IMR-90 (cell line): ENCODE measurements at regions not wholly inside any gene's neighbourhood (a gene's known extent, or its start where the extent isn't known, plus 50 kb on each side); places are given as distances from the start of the nearest gene placed in this dataset.

Experiments used
- ATAC-seq: fragments of 200-7000 bp; cut with Tn5 transposase; 2 replicates; pipeline ENCODE4 v1.9.1; 2020; ENCODE audit warnings: low read depth, mild to moderate bottlenecking, moderate library complexity
- BruUV-seq: library from RNA; stranded (reverse); fragments of 400-500 nt; replicated peaks from 2 replicates; lab custom pipeline; 2021; lab: Mats Ljungman, UMichigan
- CTCF ChIA-PET: fragments of 300-600 bp; formaldehyde crosslinking; extraction: SDS; loops from one replicate; lab custom pipeline; 2021; ENCODE audit warnings: antibody characterized with exemption; lab: Yijun Ruan, JAX
- POLR2A ChIA-PET: fragments of 300-600 bp; sonication (Branson Sonifier 250); formaldehyde crosslinking; loops from one replicate; lab custom pipeline; 2022; ENCODE audit warnings: antibody characterized with exemption; ENCODE audit not compliant: unreplicated experiment; lab: Charles Lee
- DNase-seq: peaks from one replicate; pipeline ENCODE4 v3.0.0; 2013
- H2AFZ ChIP-seq: replicated peaks from 2 replicates; pipeline ENCODE3; 2013; ENCODE audit warnings: low read length, mild to moderate bottlenecking; ENCODE audit not compliant: poor library complexity
- H2AK5ac ChIP-seq: 2 replicates; pipeline ENCODE4 v1.6.1; 2013; ENCODE audit warnings: low read depth, low read length, inconsistent platforms
- H2AK9ac ChIP-seq: replicated peaks from 2 replicates; pipeline ENCODE3; 2013; ENCODE audit warnings: mild to moderate bottlenecking, low read depth, low read length, moderate library complexity; ENCODE audit not compliant: poor library complexity
- H2BK120ac ChIP-seq: 2 replicates; pipeline ENCODE4 v1.6.1; 2013; ENCODE audit warnings: low read depth, low read length, inconsistent platforms
- H2BK15ac ChIP-seq: 3 replicates; pipeline ENCODE4 v1.6.1; 2013; ENCODE audit warnings: low read depth, low read length, inconsistent platforms
- H2BK20ac ChIP-seq: 2 replicates; pipeline ENCODE4 v1.6.1; 2013; ENCODE audit warnings: low read depth, mild to moderate bottlenecking, inconsistent platforms, low read length, moderate library complexity
- H2BK5ac ChIP-seq: 2 replicates; pipeline ENCODE4 v1.6.1; 2013; ENCODE audit warnings: mild to moderate bottlenecking, low read depth, low read length, inconsistent platforms; ENCODE audit not compliant: poor library complexity, severe bottlenecking
- H3K14ac ChIP-seq: replicated peaks from 2 replicates; pipeline ENCODE4 v1.6.1; 2013; ENCODE audit warnings: low read depth, low read length, inconsistent platforms
- H3K18ac ChIP-seq: 2 replicates; pipeline ENCODE4 v1.6.1; 2013; ENCODE audit warnings: low read depth, low read length, control low read depth
- H3K23ac ChIP-seq: 2 replicates; pipeline ENCODE4 v1.6.1; 2013; ENCODE audit warnings: low read depth, low read length, inconsistent platforms
- H3K27ac ChIP-seq: 2 replicates; pipeline ENCODE4 v1.5.1; 2013; ENCODE audit warnings: mild to moderate bottlenecking, control low read depth, low read length; ENCODE audit not compliant: insufficient read depth
- H3K27me3 ChIP-seq: 2 replicates; pipeline ENCODE4 v1.6.1; 2013; ENCODE audit warnings: low read length; ENCODE audit not compliant: control insufficient read depth, insufficient read depth
- H3K36me3 ChIP-seq: 2 replicates; pipeline ENCODE4 v1.6.1; 2013; ENCODE audit warnings: low read length, mixed read lengths; ENCODE audit not compliant: control insufficient read depth, insufficient read depth
- H3K4ac ChIP-seq: 2 replicates; pipeline ENCODE4 v1.6.1; 2013; ENCODE audit warnings: low read depth, low read length, inconsistent platforms
- H3K4me1 ChIP-seq: 2 replicates; pipeline ENCODE4 v1.6.1; 2013; ENCODE audit warnings: low read length, mixed read lengths; ENCODE audit not compliant: control insufficient read depth, insufficient read depth
- H3K4me2 ChIP-seq: 2 replicates; pipeline ENCODE4 v1.6.1; 2013; ENCODE audit warnings: low read depth, mild to moderate bottlenecking, control low read depth, low read length, moderate library complexity
- H3K4me3 ChIP-seq: 2 replicates; pipeline ENCODE4 v1.5.1; 2013; ENCODE audit warnings: low read depth, mild to moderate bottlenecking, control low read depth, low read length, moderate library complexity; ENCODE audit not compliant: insufficient read depth
- H3K56ac ChIP-seq: 2 replicates; pipeline ENCODE4 v1.6.1; 2013; ENCODE audit warnings: low read length, inconsistent platforms; ENCODE audit not compliant: insufficient read depth; ENCODE audit errors: extremely low read depth
- H3K79me1 ChIP-seq, 2 experiments: 2 replicates each; pipeline ENCODE4 v1.6.1; 2013; ENCODE audit warnings: low read length in 2 of 2, inconsistent platforms in 1 of 2, low read depth in 1 of 2
- H3K9ac ChIP-seq: 2 replicates; pipeline ENCODE4 v1.6.1; 2013; ENCODE audit warnings: low read depth, low read length, control low read depth
- H3K9me1 ChIP-seq: 2 replicates; pipeline ENCODE4 v1.6.1; 2013; ENCODE audit warnings: low read length, inconsistent platforms; ENCODE audit not compliant: insufficient read depth
- H3K9me3 ChIP-seq: 2 replicates; pipeline ENCODE4 v1.6.1; 2013; ENCODE audit warnings: low read length; ENCODE audit not compliant: control insufficient read depth, insufficient read depth
- H4K20me1 ChIP-seq: 2 replicates; pipeline ENCODE4 v1.6.1; 2013; ENCODE audit warnings: low read length, inconsistent platforms; ENCODE audit not compliant: insufficient read depth
- H4K5ac ChIP-seq: 2 replicates; pipeline ENCODE4 v1.6.1; 2013; ENCODE audit warnings: mild to moderate bottlenecking, low read depth, low read length, control low read depth
- H4K8ac ChIP-seq, 2 experiments: 2 replicates each; pipeline ENCODE4 v1.6.1; 2013; ENCODE audit warnings: low read depth in 2 of 2, low read length in 2 of 2, control low read depth in 1 of 2, inconsistent platforms in 1 of 2
- H4K91ac ChIP-seq: 2 replicates; pipeline ENCODE4 v1.6.1; 2013; ENCODE audit warnings: low read depth, low read length, inconsistent platforms; ENCODE audit not compliant: insufficient read depth
- BHLHE40 ChIP-seq: fragments of 150-350 bp; IDR thresholded peaks from 2 replicates; pipeline ENCODE4 v1.6.1; 2016; ENCODE audit warnings: mild to moderate bottlenecking, low read depth, low read length
- FOS ChIP-seq: fragments of 150-350 bp; IDR thresholded peaks from 2 replicates; pipeline ENCODE4 v1.6.1; 2016; ENCODE audit warnings: low read depth, low read length
- MAFK ChIP-seq: IDR thresholded peaks from 2 replicates; pipeline ENCODE4 v1.6.1; 2012; ENCODE audit warnings: low read depth, low read length, improper control_type of control experiment
- RCOR1 ChIP-seq: IDR thresholded peaks from 2 replicates; pipeline ENCODE4 v1.6.1; 2012; ENCODE audit warnings: mild to moderate bottlenecking, low read length, improper control_type of control experiment; ENCODE audit not compliant: insufficient replicate concordance
- USF2 ChIP-seq: fragments of 150-350 bp; IDR thresholded peaks from 2 replicates; pipeline ENCODE4 v1.6.1; 2017; ENCODE audit warnings: mild to moderate bottlenecking, antibody characterized with exemption, low read length, low read depth
- WGBS, 2 experiments: methylation state at CpG; one replicate each; pipeline versions ENCODE4 v1.1.5 to v1.1.7; 2013; ENCODE audit warnings: missing lambda C conversion rate in 2 of 2; ENCODE audit not compliant: insufficient read length in 1 of 2; ENCODE audit errors: extremely low coverage in 2 of 2; 5-methylcytosine and 5-hydroxymethylcytosine counted together
- dilution Hi-C: fragments of 300-500 bp; cut with HindIII; formaldehyde crosslinking; loops from one replicate; pipeline ENCODE4 v1.14.3; 2018; ENCODE audit warnings: low sequenced_read_pairs; ENCODE audit not compliant: unreplicated experiment
- in situ Hi-C: fragments of 300-500 bp; cut with MboI; formaldehyde crosslinking; loops from 3 replicates; pipeline ENCODE4 v1.14.3; 2019; ENCODE audit warnings: low sequenced_read_pairs, inconsistent platforms, mixed read lengths
- intact Hi-C: fragments of 100-400 bp; cut with micrococcal nuclease; formaldehyde crosslinking; loops from 2 replicates; pipeline ENCODE4 v1.10.0; 2022

GRCh38 chr2:107558295-107558694 lies 268.4 kb upstream of the RGPD4 start:
- no peak overlapping the region for H2AFZ ChIP-seq
- no peak overlapping the region for H4K91ac ChIP-seq
- no peak overlapping the region for H3K4me2 ChIP-seq
- DNase-seq (no peak), ATAC-seq (no peak)
- no peak overlapping the region for H3K56ac ChIP-seq
- no peaks in the 10 kb centered on the region for H3K27me3 ChIP-seq
- no peak overlapping the region for H2AK5ac ChIP-seq
- H3K79me1 ChIP-seq: no peaks in the 10 kb centered on the region
- no peak overlapping the region for H3K9ac ChIP-seq
- in situ Hi-C loops: no loop called here
- H4K5ac ChIP-seq: no peak overlapping the region
- no peak overlapping the region for H2BK120ac ChIP-seq
- no peak overlapping the region for H3K4ac ChIP-seq
- no peak overlapping the region for H3K18ac ChIP-seq
- no peak overlapping the region for H2BK20ac ChIP-seq
- H3K23ac ChIP-seq: no peak overlapping the region
- H2BK5ac ChIP-seq: no peak overlapping the region
- BruUV-seq: no TSS peak
- WGBS, 2 experiments: no CpG with 5 or more reads among the region's 3 CpGs
- no peak overlapping the region for H3K4me3 ChIP-seq
- dilution Hi-C loops: no loop called here
- no peaks in the 10 kb centered on the region for H4K20me1 ChIP-seq
- intact Hi-C loops: no loop called here
- no peak overlapping the region for H3K27ac ChIP-seq
- no peaks in the 10 kb centered on the region for H3K36me3 ChIP-seq
- peaks cover 8% of the 10 kb centered on the region for H3K9me3 ChIP-seq
- no peak overlapping the region for H3K14ac ChIP-seq
- POLR2A ChIA-PET: no interaction called here
- CTCF ChIA-PET: interaction anchor here (1.1 kb wide), 1 partner anchor 9 kb away, joined by 3 read pairs; no protein-coding TSS in a partner anchor
- no peaks in the 10 kb centered on the region for H3K4me1 ChIP-seq
- no peak overlapping the region for H2BK15ac ChIP-seq
- TF ChIP-seq RCOR1 (no peak), FOS (no peak), MAFK (no peak), BHLHE40 (no peak), USF2 (no peak)
- H2AK9ac ChIP-seq: no peak overlapping the region
- H3K9me1 ChIP-seq: no peaks in the 10 kb centered on the region
- H4K8ac ChIP-seq: no peak overlapping the region
